Fibroblast of the aortic adventitia (primary cell): ENCODE measurements at regions not wholly inside any gene's neighbourhood (a gene's known extent, or its start where the extent isn't known, plus 50 kb on each side); places are given as distances from the start of the nearest gene placed in this dataset.
"Not testable (repeated sequence)": the region's sequence is repeated elsewhere in the genome, so short reads cannot be mapped to it uniquely, and the experiment has no call there.

Experiments used
- DNase-seq: peaks from one replicate; pipeline ENCODE4 v3.0.0-alpha.2; 2010; ENCODE audit warnings: low read depth
- H3K4me3 ChIP-seq: 2 replicates; pipeline ENCODE4 v1.5.1; 2011; ENCODE audit warnings: low read depth, mild to moderate bottlenecking, control low read depth, low read length, moderate library complexity
- TF ChIP-seq, protein P1 (sequence below): IDR thresholded peaks from 2 replicates; pipeline ENCODE4 v1.5.1; 2011; ENCODE audit warnings: mild to moderate bottlenecking, low read length, control low read depth, inconsistent platforms; ENCODE audit not compliant: insufficient read depth

DNA sequence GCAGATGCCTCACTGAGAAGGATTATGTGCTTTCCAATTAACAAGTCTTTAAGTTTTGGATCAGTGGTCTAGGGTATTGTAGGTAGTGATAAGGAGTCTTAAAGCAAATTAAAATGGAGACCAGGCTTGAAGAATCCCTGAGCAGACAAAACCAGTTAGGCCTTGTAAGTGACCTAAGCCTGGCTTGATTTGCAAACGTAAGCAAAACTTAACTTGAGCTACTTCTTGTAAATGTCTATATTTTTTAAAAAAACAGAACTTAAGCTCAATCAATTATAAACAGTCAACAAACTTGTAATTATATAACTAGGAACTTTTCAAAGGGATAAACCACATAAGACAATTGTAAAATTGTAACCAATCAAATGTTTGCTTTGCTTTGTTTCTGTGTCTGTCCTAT, 72.7 kb upstream of the NALF2 start:
- TF ChIP-seq, protein P1, sequence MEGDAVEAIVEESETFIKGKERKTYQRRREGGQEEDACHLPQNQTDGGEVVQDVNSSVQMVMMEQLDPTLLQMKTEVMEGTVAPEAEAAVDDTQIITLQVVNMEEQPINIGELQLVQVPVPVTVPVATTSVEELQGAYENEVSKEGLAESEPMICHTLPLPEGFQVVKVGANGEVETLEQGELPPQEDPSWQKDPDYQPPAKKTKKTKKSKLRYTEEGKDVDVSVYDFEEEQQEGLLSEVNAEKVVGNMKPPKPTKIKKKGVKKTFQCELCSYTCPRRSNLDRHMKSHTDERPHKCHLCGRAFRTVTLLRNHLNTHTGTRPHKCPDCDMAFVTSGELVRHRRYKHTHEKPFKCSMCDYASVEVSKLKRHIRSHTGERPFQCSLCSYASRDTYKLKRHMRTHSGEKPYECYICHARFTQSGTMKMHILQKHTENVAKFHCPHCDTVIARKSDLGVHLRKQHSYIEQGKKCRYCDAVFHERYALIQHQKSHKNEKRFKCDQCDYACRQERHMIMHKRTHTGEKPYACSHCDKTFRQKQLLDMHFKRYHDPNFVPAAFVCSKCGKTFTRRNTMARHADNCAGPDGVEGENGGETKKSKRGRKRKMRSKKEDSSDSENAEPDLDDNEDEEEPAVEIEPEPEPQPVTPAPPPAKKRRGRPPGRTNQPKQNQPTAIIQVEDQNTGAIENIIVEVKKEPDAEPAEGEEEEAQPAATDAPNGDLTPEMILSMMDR = no peak
- DNase-seq = no peak
- no peak overlapping the region for H3K4me3 ChIP-seq

DNA sequence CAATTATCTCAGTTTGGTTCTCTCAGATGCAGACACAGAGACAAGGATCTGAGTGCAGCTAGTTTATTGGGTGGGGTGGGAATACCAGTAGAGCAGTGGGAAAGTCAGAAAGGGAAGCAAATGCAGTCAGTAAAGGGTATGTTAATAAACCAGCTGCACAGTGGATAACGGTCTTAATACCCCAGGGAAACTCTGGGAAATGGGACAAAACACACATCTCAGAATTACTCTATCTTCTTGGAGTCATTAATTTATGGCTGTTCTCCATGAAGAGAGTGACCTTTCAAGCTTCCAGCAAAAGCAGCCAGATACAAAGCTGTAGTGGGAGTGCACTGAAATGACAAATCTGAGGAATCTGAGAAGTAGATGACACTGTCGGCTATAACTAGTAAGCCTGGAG, 73.3 kb upstream of the NALF2 start:
- TF ChIP-seq, protein P1 = no peak
- DNase-seq = no peak
- no peak overlapping the region for H3K4me3 ChIP-seq

DNA sequence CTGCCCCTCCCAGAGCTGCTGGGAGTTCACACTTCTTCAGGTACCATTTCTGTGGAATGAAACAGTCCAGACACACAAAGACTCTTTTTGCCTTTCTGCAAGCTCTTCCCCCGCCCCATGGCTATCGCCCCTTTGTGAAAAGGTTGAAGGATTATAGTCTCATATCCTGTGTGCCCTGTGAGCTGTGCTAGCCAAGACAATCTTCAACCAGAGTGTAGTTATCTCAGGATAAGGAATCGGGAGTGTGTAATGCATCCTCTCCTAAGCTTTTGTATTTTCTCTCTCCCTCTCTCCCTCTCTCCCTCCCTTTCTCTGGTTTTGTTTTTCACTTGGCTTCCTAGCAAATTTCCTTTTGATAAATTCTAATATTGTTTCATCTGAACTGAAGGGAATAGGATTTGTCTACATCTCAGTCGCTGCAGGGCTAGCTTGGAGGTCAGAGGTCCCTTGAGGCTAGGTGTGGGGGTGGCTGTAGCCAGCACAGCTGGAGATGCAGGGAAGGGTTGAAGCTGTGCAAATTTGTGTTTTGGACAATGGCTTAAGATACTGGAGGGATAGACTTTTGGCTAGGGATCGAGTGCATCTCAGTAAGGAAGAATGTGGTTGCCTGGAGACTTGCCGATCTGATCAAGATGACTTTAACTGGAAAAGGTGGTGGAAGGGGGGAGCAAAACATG, 74.6 kb upstream of the NALF2 start:
- TF ChIP-seq, protein P1 = no peak
- no peak overlapping the region for H3K4me3 ChIP-seq
- DNase-seq = no peak

DNA sequence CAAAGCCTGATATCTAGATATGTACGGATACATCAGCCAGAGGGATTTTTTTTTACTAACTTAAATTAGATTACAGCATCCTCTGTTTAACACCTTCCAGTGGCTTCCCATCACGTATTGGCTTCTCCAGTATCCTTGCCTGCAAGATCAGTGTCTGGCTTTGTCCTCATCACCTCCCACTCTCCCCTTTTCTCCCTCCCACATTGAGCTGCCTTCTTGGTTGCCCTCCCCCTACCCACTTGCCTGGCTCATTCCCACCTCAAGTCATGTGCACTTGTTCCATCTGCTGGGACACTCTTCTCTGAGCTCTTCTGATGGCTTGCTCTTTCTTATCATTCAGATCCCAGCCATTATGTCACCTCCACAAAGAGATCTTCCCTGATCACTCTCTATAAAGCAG, 75.9 kb upstream of the NALF2 start:
- no peak for DNase-seq

DNA sequence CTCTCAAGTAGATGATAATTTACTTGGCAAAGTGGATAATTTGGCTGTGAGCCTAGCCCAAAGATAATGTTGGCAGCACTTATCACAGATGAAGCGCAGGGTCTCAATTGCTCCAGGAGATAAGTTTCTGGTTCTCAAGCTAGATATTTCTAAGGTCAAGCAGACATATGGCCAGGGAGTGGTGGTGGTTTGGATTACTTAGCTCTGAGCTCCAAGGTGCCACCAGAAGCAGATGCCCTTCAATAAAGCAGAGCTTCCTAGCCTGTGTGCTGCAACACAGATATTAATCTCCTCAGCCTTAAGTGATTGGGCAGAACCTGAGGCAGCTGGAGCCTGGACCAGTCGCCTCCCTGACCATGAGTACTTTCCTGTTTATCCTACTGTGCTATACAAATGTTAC, 79.2 kb upstream of the NALF2 start:
- H3K4me3 ChIP-seq = no peak overlapping the region
- TF ChIP-seq, protein P1 = no peak
- DNase-seq = no peak

More for the DNA sequence above, 75.9 kb upstream of the NALF2 start:
- H3K4me3 ChIP-seq = no peak overlapping the region
- TF ChIP-seq, protein P1 = no peak

DNA sequence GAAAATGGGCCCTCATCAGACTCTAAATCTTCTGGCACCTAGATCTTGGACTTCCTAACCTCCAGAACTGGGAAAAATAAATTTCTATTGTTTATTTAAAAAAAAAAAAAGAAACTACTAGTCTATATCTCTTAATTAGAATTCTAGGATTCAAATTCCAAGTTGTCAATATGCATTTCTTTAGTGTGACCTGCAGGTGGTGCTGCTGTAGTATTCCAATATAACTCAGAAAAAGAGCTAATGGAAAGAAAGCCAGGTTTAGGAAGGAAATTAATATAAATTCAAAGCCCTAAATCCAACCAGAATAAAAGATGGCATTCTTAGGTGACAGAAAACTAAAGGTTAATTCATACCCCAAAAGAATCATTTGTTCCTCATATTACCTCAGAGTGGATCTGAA, 80.0 kb upstream of the NALF2 start:
- TF ChIP-seq, protein P1 = peak; percentile 27
- H3K4me3 ChIP-seq = no peak overlapping the region
- peak; percentile 28 for DNase-seq

DNA sequence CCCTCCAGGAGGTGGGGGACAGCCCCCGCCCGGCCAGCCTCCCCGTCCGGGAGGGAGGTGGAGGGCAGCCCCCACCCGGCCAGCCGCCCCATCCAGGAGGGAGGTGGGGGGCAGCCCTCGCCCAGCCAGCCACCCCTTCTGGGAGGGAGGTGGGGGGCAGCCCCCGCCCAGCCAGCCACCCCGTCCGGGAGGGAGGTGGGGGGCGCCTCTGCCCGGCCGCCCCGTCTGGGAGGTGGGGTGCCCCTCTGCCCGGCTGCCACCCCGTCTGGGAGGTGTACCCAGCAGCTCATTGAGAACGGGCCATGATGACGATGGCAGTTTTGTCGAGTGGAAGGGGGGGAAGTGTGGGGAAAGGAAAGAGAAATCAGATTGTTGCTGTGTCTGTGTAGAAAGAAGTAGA, 81.9 kb upstream of the NALF2 start:
- DNase-seq, H3K4me3 ChIP-seq: not testable (repeated sequence)
